ENCODE measurements at regions not wholly inside any gene's neighbourhood (a gene's known extent, or its start where the extent isn't known, plus 50 kb on each side); places are given as distances from the start of the nearest gene placed in this dataset.
"Not testable (repeated sequence)": the region's sequence is repeated elsewhere in the genome, so short reads cannot be mapped to it uniquely, and the experiment has no call there.

- no peak overlapping the region for H2BK12ac ChIP-seq (ENCODE audit: low read length)
- H3K18ac ChIP-seq (ENCODE audit: low read length), result no peak overlapping the region
- no peak overlapping the region for H3K9ac ChIP-seq (ENCODE audit: low read depth, low read length, poor library complexity)
- H3K27ac ChIP-seq (replicated peaks; ENCODE audit: low read length), result no peak overlapping the region
- H2BK15ac ChIP-seq (ENCODE audit: low read length), result no peak overlapping the region
- no peak overlapping the region for H3K4me2 ChIP-seq (ENCODE audit: insufficient read depth, low read length, poor library complexity, severe bottlenecking)
- no CpG with 5 or more reads among the region's 4 CpGs for WGBS, 2 donors (ENCODE audit: extremely low coverage in 2 of 2, insufficient read length in 2 of 2, insufficient replicate concordance in 1 of 2)
- H3K4me3 ChIP-seq (ENCODE audit: low read length in 2 of 2), result no peak overlapping the region
- H2AK5ac ChIP-seq (ENCODE audit: low read depth, low read length), result no peak overlapping the region
- DNase-seq (ENCODE audit: low spot score), result no peak
- no peak overlapping the region for H3K14ac ChIP-seq (ENCODE audit: low read length)
- H4K91ac ChIP-seq (ENCODE audit: low read depth, low read length, poor library complexity), result no peak overlapping the region
- H4K8ac ChIP-seq (ENCODE audit: low read depth, low read length), result no peak overlapping the region
- no peak overlapping the region for H2BK120ac ChIP-seq (ENCODE audit: low read depth, low read length)
- no peaks in the 10 kb centered on the region for H3K9me3 ChIP-seq (replicated peaks in 1 of 2; ENCODE audit: control insufficient read depth in 2 of 2, insufficient read depth in 1 of 2, low read depth in 1 of 2, low read length in 2 of 2)
- H3K23ac ChIP-seq (ENCODE audit: low read depth, low read length, poor library complexity), result no peak overlapping the region
- no peaks in the 10 kb centered on the region for H3K79me1 ChIP-seq (ENCODE audit: low read depth, low read length)
- no peaks in the 10 kb centered on the region for H3K27me3 ChIP-seq (ENCODE audit: control insufficient read depth in 3 of 3, insufficient read depth in 3 of 3, low read depth in 1 of 3, low read length in 3 of 3)
- no peak overlapping the region for H2AFZ ChIP-seq (ENCODE audit: low read length)
- H3K4ac ChIP-seq (ENCODE audit: low read length), result no peak overlapping the region
- H2BK5ac ChIP-seq (ENCODE audit: low read length), result no peak overlapping the region
- H3K4me1 ChIP-seq (ENCODE audit: control insufficient read depth in 2 of 2, insufficient read depth in 1 of 2, low read depth in 1 of 2, low read length in 2 of 2), result no peaks in the 10 kb centered on the region
- no peaks in the 10 kb centered on the region for H3K36me3 ChIP-seq (replicated peaks in 1 of 2; ENCODE audit: control insufficient read depth in 2 of 2, insufficient read depth in 2 of 2, low read length in 2 of 2)
Observed at GRCh38 chrX:83160096-83160495, 348.0 kb upstream of the POU3F4 start.

DNA sequence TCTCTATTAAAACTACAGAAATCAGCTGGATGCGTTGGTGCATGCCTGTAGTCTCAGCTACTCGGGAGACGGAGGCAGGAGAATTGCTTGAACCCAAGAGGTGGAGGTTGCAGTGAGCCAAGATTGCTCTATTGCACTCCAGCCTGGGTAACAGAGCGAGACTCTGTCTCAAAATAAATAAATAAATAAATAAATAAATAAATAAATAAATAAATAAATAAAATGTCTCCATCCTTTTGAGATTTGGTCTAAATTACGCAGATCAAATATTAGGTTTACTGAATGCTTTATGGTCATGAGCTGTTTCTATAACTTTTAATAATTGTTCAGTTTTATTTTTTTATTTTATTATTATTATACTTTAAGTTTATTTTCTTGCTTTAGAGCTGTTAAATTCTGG is 344.0 kb upstream of the POU3F4 start:
- not testable (repeated sequence) for H3K23ac ChIP-seq (ENCODE audit: low read depth, low read length, poor library complexity); H2AK5ac ChIP-seq (ENCODE audit: low read depth, low read length); H3K9ac ChIP-seq (ENCODE audit: low read depth, low read length, poor library complexity); H2AFZ ChIP-seq (ENCODE audit: low read length); H4K8ac ChIP-seq (ENCODE audit: low read depth, low read length); H3K79me1 ChIP-seq (ENCODE audit: low read depth, low read length); H2BK5ac ChIP-seq (ENCODE audit: low read length); H2BK120ac ChIP-seq (ENCODE audit: low read depth, low read length); H4K91ac ChIP-seq (ENCODE audit: low read depth, low read length, poor library complexity); H3K4me2 ChIP-seq (ENCODE audit: insufficient read depth, low read length, poor library complexity, severe bottlenecking); H3K4ac ChIP-seq (ENCODE audit: low read length); H3K36me3 ChIP-seq (replicated peaks in 1 of 2; ENCODE audit: control insufficient read depth in 2 of 2, insufficient read depth in 2 of 2, low read length in 2 of 2); H3K4me1 ChIP-seq (ENCODE audit: control insufficient read depth in 2 of 2, insufficient read depth in 1 of 2, low read depth in 1 of 2, low read length in 2 of 2); H3K14ac ChIP-seq (ENCODE audit: low read length); H3K9me3 ChIP-seq (replicated peaks in 1 of 2; ENCODE audit: control insufficient read depth in 2 of 2, insufficient read depth in 1 of 2, low read depth in 1 of 2, low read length in 2 of 2); H3K27ac ChIP-seq (replicated peaks; ENCODE audit: low read length); H2BK12ac ChIP-seq (ENCODE audit: low read length); DNase-seq (ENCODE audit: low spot score); H3K18ac ChIP-seq (ENCODE audit: low read length); H2BK15ac ChIP-seq (ENCODE audit: low read length); H3K27me3 ChIP-seq (ENCODE audit: control insufficient read depth in 3 of 3, insufficient read depth in 3 of 3, low read depth in 1 of 3, low read length in 3 of 3); H3K4me3 ChIP-seq (ENCODE audit: low read length in 2 of 2)
- WGBS, 2 donors (ENCODE audit: extremely low coverage in 2 of 2, insufficient read length in 2 of 2, insufficient replicate concordance in 1 of 2), result no CpG with 5 or more reads among the region's 5 CpGs

DNA sequence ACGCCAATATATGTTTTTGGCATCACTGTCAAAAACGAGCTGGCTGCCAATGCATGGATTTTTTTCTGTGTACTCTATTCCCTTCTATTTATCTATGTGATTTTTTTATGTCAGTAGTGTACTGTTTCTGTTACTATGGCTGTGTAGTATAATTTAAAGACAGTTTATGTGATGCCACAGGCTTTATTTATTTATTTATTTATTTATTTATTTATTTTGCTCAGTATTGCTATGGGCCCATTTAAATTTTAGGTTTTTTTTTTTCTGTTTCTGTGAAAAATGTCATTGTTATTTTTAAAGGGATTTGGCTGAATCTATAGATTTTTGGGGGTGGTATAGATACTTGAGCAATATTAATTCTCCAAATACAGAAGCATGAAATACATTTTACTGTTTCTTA is 338.4 kb upstream of the POU3F4 start:
- Histone ChIP-seq H2BK12ac (ENCODE audit: low read length) (no peak overlapping the region), H3K4me2 (ENCODE audit: insufficient read depth, low read length, poor library complexity, severe bottlenecking) (no peak overlapping the region), H3K27me3 (ENCODE audit: control insufficient read depth in 3 of 3, insufficient read depth in 3 of 3, low read depth in 1 of 3, low read length in 3 of 3) (no peaks in the 10 kb centered on the region), H2AFZ (ENCODE audit: low read length) (no peak overlapping the region), H3K9me3 (replicated peaks in 1 of 2; ENCODE audit: control insufficient read depth in 2 of 2, insufficient read depth in 1 of 2, low read depth in 1 of 2, low read length in 2 of 2) (no peaks in the 10 kb centered on the region), H3K79me1 (ENCODE audit: low read depth, low read length) (no peaks in the 10 kb centered on the region), H4K8ac (ENCODE audit: low read depth, low read length) (no peak overlapping the region), H3K4ac (ENCODE audit: low read length) (no peak overlapping the region), H3K36me3 (replicated peaks in 1 of 2; ENCODE audit: control insufficient read depth in 2 of 2, insufficient read depth in 2 of 2, low read length in 2 of 2) (no peaks in the 10 kb centered on the region), H3K4me3 (ENCODE audit: low read length in 2 of 2) (no peak overlapping the region), H2BK15ac (ENCODE audit: low read length) (no peak overlapping the region), H3K18ac (ENCODE audit: low read length) (no peak overlapping the region), H3K14ac (ENCODE audit: low read length) (no peak overlapping the region), H4K91ac (ENCODE audit: low read depth, low read length, poor library complexity) (no peak overlapping the region), H3K4me1 (ENCODE audit: control insufficient read depth in 2 of 2, insufficient read depth in 1 of 2, low read depth in 1 of 2, low read length in 2 of 2) (no peaks in the 10 kb centered on the region), H2BK5ac (ENCODE audit: low read length) (no peak overlapping the region), H2AK5ac (ENCODE audit: low read depth, low read length) (no peak overlapping the region), H2BK120ac (ENCODE audit: low read depth, low read length) (no peak overlapping the region), H3K23ac (ENCODE audit: low read depth, low read length, poor library complexity) (no peak overlapping the region), H3K9ac (ENCODE audit: low read depth, low read length, poor library complexity) (no peak overlapping the region), H3K27ac (replicated peaks; ENCODE audit: low read length) (no peak overlapping the region)
- WGBS, 2 donors (ENCODE audit: extremely low coverage in 2 of 2, insufficient read length in 2 of 2, insufficient replicate concordance in 1 of 2), result no CpG with 5 or more reads among the region's 2 CpGs
- no peak for DNase-seq (ENCODE audit: low spot score)

- H4K91ac ChIP-seq (ENCODE audit: low read depth, low read length, poor library complexity), result no peak overlapping the region
- no peak overlapping the region for H2AK5ac ChIP-seq (ENCODE audit: low read depth, low read length)
- H3K4me3 ChIP-seq (ENCODE audit: low read length in 2 of 2), result no peak overlapping the region
- H3K14ac ChIP-seq (ENCODE audit: low read length), result no peak overlapping the region
- H3K4me2 ChIP-seq (ENCODE audit: insufficient read depth, low read length, poor library complexity, severe bottlenecking), result no peak overlapping the region
- H3K23ac ChIP-seq (ENCODE audit: low read depth, low read length, poor library complexity), result no peak overlapping the region
- H3K4ac ChIP-seq (ENCODE audit: low read length), result no peak overlapping the region
- H3K27ac ChIP-seq (replicated peaks; ENCODE audit: low read length), result no peak overlapping the region
- no peak overlapping the region for H2BK120ac ChIP-seq (ENCODE audit: low read depth, low read length)
- H2BK12ac ChIP-seq (ENCODE audit: low read length), result no peak overlapping the region
- DNase-seq (ENCODE audit: low spot score), result no peak
- H2BK5ac ChIP-seq (ENCODE audit: low read length), result no peak overlapping the region
- H3K9ac ChIP-seq (ENCODE audit: low read depth, low read length, poor library complexity), result no peak overlapping the region
- no peaks in the 10 kb centered on the region for H3K9me3 ChIP-seq (replicated peaks in 1 of 2; ENCODE audit: control insufficient read depth in 2 of 2, insufficient read depth in 1 of 2, low read depth in 1 of 2, low read length in 2 of 2)
- H2AFZ ChIP-seq (ENCODE audit: low read length), result no peak overlapping the region
- H3K27me3 ChIP-seq (ENCODE audit: control insufficient read depth in 3 of 3, insufficient read depth in 3 of 3, low read depth in 1 of 3, low read length in 3 of 3), result no peaks in the 10 kb centered on the region
- no peak overlapping the region for H4K8ac ChIP-seq (ENCODE audit: low read depth, low read length)
- WGBS, 2 donors (ENCODE audit: extremely low coverage in 2 of 2, insufficient read length in 2 of 2, insufficient replicate concordance in 1 of 2), result no CpG with 5 or more reads among the region's 6 CpGs
- H3K36me3 ChIP-seq (replicated peaks in 1 of 2; ENCODE audit: control insufficient read depth in 2 of 2, insufficient read depth in 2 of 2, low read length in 2 of 2), result no peaks in the 10 kb centered on the region
- H3K18ac ChIP-seq (ENCODE audit: low read length), result no peak overlapping the region
- H3K4me1 ChIP-seq (ENCODE audit: control insufficient read depth in 2 of 2, insufficient read depth in 1 of 2, low read depth in 1 of 2, low read length in 2 of 2), result no peaks in the 10 kb centered on the region
- H3K79me1 ChIP-seq (ENCODE audit: low read depth, low read length), result no peaks in the 10 kb centered on the region
- no peak overlapping the region for H2BK15ac ChIP-seq (ENCODE audit: low read length)
Observed at GRCh38 chrX:83185010-83185409, 323.1 kb upstream of the POU3F4 start.

Measured in neuronal stem cell (in vitro differentiated cells).